ENCODE measurements at regions not wholly inside any gene's neighbourhood (a gene's known extent, or its start where the extent isn't known, plus 50 kb on each side); places are given as distances from the start of the nearest gene placed in this dataset.

GRCh38 chr13:53417601-53418000 is 389.0 kb downstream of the OLFM4 start:
- TF ChIP-seq CTCF (IDR thresholded peaks at IDR 0.05) (no peak), POLR2A (IDR thresholded peaks at IDR 0.05) (no peak)
